ENCODE measurements at regions not wholly inside any gene's neighbourhood (a gene's known extent, or its start where the extent isn't known, plus 50 kb on each side); places are given as distances from the start of the nearest gene placed in this dataset.

DNA sequence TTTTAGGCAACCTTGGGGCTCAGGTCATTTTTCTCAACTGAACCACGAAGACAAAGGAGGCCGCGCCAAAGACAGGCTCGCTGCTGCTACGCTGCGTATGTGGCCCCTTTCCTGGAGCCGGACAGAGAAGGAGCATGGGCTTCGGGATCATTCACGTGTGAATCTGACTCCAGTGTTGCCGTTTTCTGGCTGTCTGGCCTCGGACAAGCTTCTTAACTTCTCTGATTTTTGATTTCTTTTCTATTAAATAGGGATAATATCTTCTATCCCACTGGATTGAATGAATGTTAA is 50.8 kb upstream of the ZNF366 start:
- Histone ChIP-seq H3K4me3 (ENCODE audit: low read depth, low read length) (no peak overlapping the region), H3K27me3 (ENCODE audit: control insufficient read depth, insufficient read depth, low read length) (no peaks in the 10 kb centered on the region), H3K36me3 (ENCODE audit: control insufficient read depth, insufficient read depth, low read length) (no peaks in the 10 kb centered on the region)
- TF ChIP-seq, protein P1, sequence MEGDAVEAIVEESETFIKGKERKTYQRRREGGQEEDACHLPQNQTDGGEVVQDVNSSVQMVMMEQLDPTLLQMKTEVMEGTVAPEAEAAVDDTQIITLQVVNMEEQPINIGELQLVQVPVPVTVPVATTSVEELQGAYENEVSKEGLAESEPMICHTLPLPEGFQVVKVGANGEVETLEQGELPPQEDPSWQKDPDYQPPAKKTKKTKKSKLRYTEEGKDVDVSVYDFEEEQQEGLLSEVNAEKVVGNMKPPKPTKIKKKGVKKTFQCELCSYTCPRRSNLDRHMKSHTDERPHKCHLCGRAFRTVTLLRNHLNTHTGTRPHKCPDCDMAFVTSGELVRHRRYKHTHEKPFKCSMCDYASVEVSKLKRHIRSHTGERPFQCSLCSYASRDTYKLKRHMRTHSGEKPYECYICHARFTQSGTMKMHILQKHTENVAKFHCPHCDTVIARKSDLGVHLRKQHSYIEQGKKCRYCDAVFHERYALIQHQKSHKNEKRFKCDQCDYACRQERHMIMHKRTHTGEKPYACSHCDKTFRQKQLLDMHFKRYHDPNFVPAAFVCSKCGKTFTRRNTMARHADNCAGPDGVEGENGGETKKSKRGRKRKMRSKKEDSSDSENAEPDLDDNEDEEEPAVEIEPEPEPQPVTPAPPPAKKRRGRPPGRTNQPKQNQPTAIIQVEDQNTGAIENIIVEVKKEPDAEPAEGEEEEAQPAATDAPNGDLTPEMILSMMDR (IDR thresholded peaks at IDR 0.05; ENCODE audit: insufficient read depth, low read length, severe bottlenecking) = no peak
- FAIRE-seq = no peak
- no peak for DNase-seq (ENCODE audit: low read depth)

DNA sequence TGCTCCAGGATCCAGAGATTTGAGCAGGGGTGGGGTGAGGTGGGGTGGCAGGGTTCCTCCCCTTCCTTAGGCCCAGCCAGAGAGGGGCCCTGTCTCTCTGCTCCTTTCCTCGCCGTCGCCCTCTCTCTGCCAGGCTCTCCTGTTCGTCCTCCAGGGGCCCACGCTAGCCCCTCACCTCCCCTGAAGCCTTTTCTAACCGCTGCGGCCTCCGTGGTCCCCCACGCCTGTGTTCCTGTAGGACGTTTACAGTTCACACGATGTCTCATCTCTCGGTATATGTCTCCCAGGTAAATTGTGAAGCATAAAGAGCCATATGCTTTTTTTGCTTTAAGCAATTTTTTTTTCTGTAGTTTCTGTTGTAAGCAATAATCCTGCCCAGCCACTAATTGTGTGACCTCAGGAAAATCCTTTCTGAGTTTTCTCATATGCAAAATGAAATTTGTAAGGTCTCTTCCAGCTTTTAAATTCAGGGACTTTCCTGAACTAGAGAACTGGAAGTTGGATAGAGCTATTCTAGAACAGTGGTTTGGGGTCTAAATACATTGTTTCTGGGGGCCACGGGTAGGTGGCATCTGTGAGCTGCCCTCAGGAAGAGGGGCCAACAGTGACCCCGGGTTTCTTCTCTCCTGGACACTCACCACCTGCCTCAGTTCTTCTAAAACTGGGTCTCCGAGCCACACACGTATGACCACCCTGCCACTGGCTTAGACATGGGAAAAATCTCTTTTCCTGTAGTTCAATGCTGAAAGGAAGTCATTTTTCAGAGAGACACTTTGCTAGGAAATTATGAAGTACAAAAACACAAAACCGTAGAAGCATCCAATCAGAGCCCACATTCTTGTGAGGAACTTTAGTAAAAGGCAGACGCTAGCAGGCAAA is 50.2 kb upstream of the ZNF366 start:
- TF ChIP-seq, protein P1 (IDR thresholded peaks at IDR 0.05; ENCODE audit: insufficient read depth, low read length, severe bottlenecking) = no peak
- peak overlapping the region; percentile 36 for H3K4me3 ChIP-seq (ENCODE audit: low read depth, low read length)
- no peaks in the 10 kb centered on the region for H3K36me3 ChIP-seq (ENCODE audit: control insufficient read depth, insufficient read depth, low read length)
- FAIRE-seq = no peak
- H3K27me3 ChIP-seq (ENCODE audit: control insufficient read depth, insufficient read depth, low read length) = no peaks in the 10 kb centered on the region
- DNase-seq (ENCODE audit: low read depth) = no peak

Measured in bronchial epithelial cell (primary cell).